ENCODE measurements at regions not wholly inside any gene's neighbourhood (a gene's known extent, or its start where the extent isn't known, plus 50 kb on each side); places are given as distances from the start of the nearest gene placed in this dataset.

- H3K4me3 ChIP-seq (ENCODE audit: low read depth in 1 of 5, low read length in 5 of 5) = no peak overlapping the region
- H3K36me3 ChIP-seq (ENCODE audit: control insufficient read depth in 5 of 5, insufficient read depth in 5 of 5, low read length in 5 of 5) = no peaks in the 10 kb centered on the region
- H3K27me3 ChIP-seq (ENCODE audit: control insufficient read depth in 5 of 5, insufficient read depth in 4 of 5, low read length in 5 of 5) = no peaks in the 10 kb centered on the region
- no peak overlapping the region for H3K27ac ChIP-seq (ENCODE audit: low read depth, low read length)
- H3K4me1 ChIP-seq (ENCODE audit: control insufficient read depth in 5 of 5, insufficient read depth in 5 of 5, low read length in 5 of 5) = peaks cover 15 to 80% (median 60%) of the 10 kb centered on the region in 5 donors
- H3K9ac ChIP-seq (ENCODE audit: low read length in 5 of 5) = no peak overlapping the region
- peaks cover 0 to 2% (median 0%) of the 10 kb centered on the region in 5 donors for H3K9me3 ChIP-seq (ENCODE audit: control insufficient read depth in 5 of 5, low read length in 5 of 5)
Observed at GRCh38 chr17:77442976-77443747, 302.4 kb downstream of the SEC14L1 start.

GRCh38 chr17:77443748-77444260 lies 303.0 kb downstream of the SEC14L1 start:
- H3K9me3 ChIP-seq (ENCODE audit: control insufficient read depth in 5 of 5, low read length in 5 of 5) = peaks cover 0 to 2% (median 0%) of the 10 kb centered on the region in 5 donors
- H3K4me1 ChIP-seq (ENCODE audit: control insufficient read depth in 5 of 5, insufficient read depth in 5 of 5, low read length in 5 of 5) = peaks cover 11 to 73% (median 55%) of the 10 kb centered on the region in 5 donors
- no peak overlapping the region for H3K9ac ChIP-seq (ENCODE audit: low read length in 5 of 5)
- H3K27ac ChIP-seq (ENCODE audit: low read depth, low read length) = no peak overlapping the region
- no peaks in the 10 kb centered on the region for H3K36me3 ChIP-seq (ENCODE audit: control insufficient read depth in 5 of 5, insufficient read depth in 5 of 5, low read length in 5 of 5)
- H3K4me3 ChIP-seq (ENCODE audit: low read depth in 1 of 5, low read length in 5 of 5) = no peak overlapping the region
- H3K27me3 ChIP-seq (ENCODE audit: control insufficient read depth in 5 of 5, insufficient read depth in 4 of 5, low read length in 5 of 5) = no peaks in the 10 kb centered on the region

- Histone ChIP-seq H3K27me3 (ENCODE audit: control insufficient read depth in 5 of 5, insufficient read depth in 4 of 5, low read length in 5 of 5) (no peaks in the 10 kb centered on the region), H3K4me3 (ENCODE audit: low read depth in 1 of 5, low read length in 5 of 5) (no peak overlapping the region), H3K9ac (ENCODE audit: low read length in 5 of 5) (no peak overlapping the region), H3K27ac (ENCODE audit: low read depth, low read length) (peak overlapping the region; percentile 9), H3K36me3 (ENCODE audit: control insufficient read depth in 5 of 5, insufficient read depth in 5 of 5, low read length in 5 of 5) (no peaks in the 10 kb centered on the region), H3K4me1 (ENCODE audit: control insufficient read depth in 5 of 5, insufficient read depth in 5 of 5, low read length in 5 of 5) (peaks cover 7 to 70% (median 50%) of the 10 kb centered on the region in 5 donors), H3K9me3 (ENCODE audit: control insufficient read depth in 5 of 5, low read length in 5 of 5) (peaks cover 0 to 2% (median 0%) of the 10 kb centered on the region in 5 donors)
Observed at GRCh38 chr17:77444628-77444983, 303.8 kb downstream of the SEC14L1 start.

GRCh38 chr17:77444984-77445759 lies 304.4 kb downstream of the SEC14L1 start:
- Histone ChIP-seq H3K4me1 (ENCODE audit: control insufficient read depth in 5 of 5, insufficient read depth in 5 of 5, low read length in 5 of 5) (peaks cover 7 to 70% (median 50%) of the 10 kb centered on the region in 5 donors), H3K27ac (ENCODE audit: low read depth, low read length) (peak overlapping the region; percentile 9), H3K9ac (ENCODE audit: low read length in 5 of 5) (no peak overlapping the region), H3K27me3 (ENCODE audit: control insufficient read depth in 5 of 5, insufficient read depth in 4 of 5, low read length in 5 of 5) (no peaks in the 10 kb centered on the region), H3K4me3 (ENCODE audit: low read depth in 1 of 5, low read length in 5 of 5) (peak overlapping the region in 2 of 5 donors; percentile 7 to 10), H3K9me3 (ENCODE audit: control insufficient read depth in 5 of 5, low read length in 5 of 5) (peaks cover 0 to 2% (median 0%) of the 10 kb centered on the region in 5 donors), H3K36me3 (ENCODE audit: control insufficient read depth in 5 of 5, insufficient read depth in 5 of 5, low read length in 5 of 5) (no peaks in the 10 kb centered on the region)

- Histone ChIP-seq H3K36me3 (ENCODE audit: control insufficient read depth in 5 of 5, insufficient read depth in 5 of 5, low read length in 5 of 5) (no peaks in the 10 kb centered on the region), H3K27ac (ENCODE audit: low read depth, low read length) (no peak overlapping the region), H3K9ac (ENCODE audit: low read length in 5 of 5) (peak overlapping the region in 1 of 5 donors; percentile 24), H3K4me1 (ENCODE audit: control insufficient read depth in 5 of 5, insufficient read depth in 5 of 5, low read length in 5 of 5) (peaks cover 6 to 70% (median 50%) of the 10 kb centered on the region in 5 donors), H3K4me3 (ENCODE audit: low read depth in 1 of 5, low read length in 5 of 5) (peak overlapping the region in 3 of 5 donors; percentile 7 to 27 (median 14)), H3K9me3 (ENCODE audit: control insufficient read depth in 5 of 5, low read length in 5 of 5) (peaks cover 0 to 2% (median 0%) of the 10 kb centered on the region in 5 donors), H3K27me3 (ENCODE audit: control insufficient read depth in 5 of 5, insufficient read depth in 4 of 5, low read length in 5 of 5) (no peaks in the 10 kb centered on the region)
Observed at GRCh38 chr17:77445760-77446532, 305.2 kb downstream of the SEC14L1 start.

GRCh38 chr17:77446940-77447634 lies 306.3 kb downstream of the SEC14L1 start:
- Histone ChIP-seq H3K27ac (ENCODE audit: low read depth, low read length) (no peak overlapping the region), H3K4me1 (ENCODE audit: control insufficient read depth in 5 of 5, insufficient read depth in 5 of 5, low read length in 5 of 5) (peaks cover 7 to 71% (median 54%) of the 10 kb centered on the region in 5 donors)

GRCh38 chr17:77449373-77449907 lies 308.7 kb downstream of the SEC14L1 start:
- Histone ChIP-seq H3K9me3 (ENCODE audit: control insufficient read depth in 5 of 5, low read length in 5 of 5) (peaks cover 0 to 2% (median 0%) of the 10 kb centered on the region in 5 donors), H3K27ac (ENCODE audit: low read depth, low read length) (peak overlapping the region; percentile 65), H3K4me3 (ENCODE audit: low read depth in 1 of 5, low read length in 5 of 5) (peak overlapping the region in 1 of 5 donors; percentile 67), H3K4me1 (ENCODE audit: control insufficient read depth in 5 of 5, insufficient read depth in 5 of 5, low read length in 5 of 5) (peaks cover 8 to 79% (median 69%) of the 10 kb centered on the region in 5 donors), H3K27me3 (ENCODE audit: control insufficient read depth in 5 of 5, insufficient read depth in 4 of 5, low read length in 5 of 5) (no peaks in the 10 kb centered on the region), H3K9ac (ENCODE audit: low read length in 5 of 5) (no peak overlapping the region), H3K36me3 (ENCODE audit: control insufficient read depth in 5 of 5, insufficient read depth in 5 of 5, low read length in 5 of 5) (no peaks in the 10 kb centered on the region)

More at GRCh38 chr17:77446940-77447634, 306.3 kb downstream of the SEC14L1 start:
- Histone ChIP-seq H3K9ac (ENCODE audit: low read length in 5 of 5) (no peak overlapping the region), H3K4me3 (ENCODE audit: low read depth in 1 of 5, low read length in 5 of 5) (no peak overlapping the region), H3K36me3 (ENCODE audit: control insufficient read depth in 5 of 5, insufficient read depth in 5 of 5, low read length in 5 of 5) (no peaks in the 10 kb centered on the region), H3K27me3 (ENCODE audit: control insufficient read depth in 5 of 5, insufficient read depth in 4 of 5, low read length in 5 of 5) (no peaks in the 10 kb centered on the region), H3K9me3 (ENCODE audit: control insufficient read depth in 5 of 5, low read length in 5 of 5) (peaks cover 0 to 2% (median 0%) of the 10 kb centered on the region in 5 donors)

GRCh38 chr17:77449908-77450741 lies 309.4 kb downstream of the SEC14L1 start:
- no peaks in the 10 kb centered on the region for H3K27me3 ChIP-seq (ENCODE audit: control insufficient read depth in 5 of 5, insufficient read depth in 4 of 5, low read length in 5 of 5)
- H3K4me3 ChIP-seq (ENCODE audit: low read depth in 1 of 5, low read length in 5 of 5) = peak overlapping the region; percentile 55 to 70 (median 66)
- peaks cover 8 to 79% (median 63%) of the 10 kb centered on the region in 5 donors for H3K4me1 ChIP-seq (ENCODE audit: control insufficient read depth in 5 of 5, insufficient read depth in 5 of 5, low read length in 5 of 5)
- no peaks in the 10 kb centered on the region for H3K36me3 ChIP-seq (ENCODE audit: control insufficient read depth in 5 of 5, insufficient read depth in 5 of 5, low read length in 5 of 5)
- peak overlapping the region in 3 of 5 donors; percentile 14 to 77 (median 68) for H3K9ac ChIP-seq (ENCODE audit: low read length in 5 of 5)
- H3K27ac ChIP-seq (ENCODE audit: low read depth, low read length) = peak overlapping the region; percentile 65
- peaks cover 0 to 2% (median 0%) of the 10 kb centered on the region in 5 donors for H3K9me3 ChIP-seq (ENCODE audit: control insufficient read depth in 5 of 5, low read length in 5 of 5)
